ENCODE measurements at regions not wholly inside any gene's neighbourhood (a gene's known extent, or its start where the extent isn't known, plus 50 kb on each side); places are given as distances from the start of the nearest gene placed in this dataset.
"Not testable (repeated sequence)": the region's sequence is repeated elsewhere in the genome, so short reads cannot be mapped to it uniquely, and the experiment has no call there.

DNA sequence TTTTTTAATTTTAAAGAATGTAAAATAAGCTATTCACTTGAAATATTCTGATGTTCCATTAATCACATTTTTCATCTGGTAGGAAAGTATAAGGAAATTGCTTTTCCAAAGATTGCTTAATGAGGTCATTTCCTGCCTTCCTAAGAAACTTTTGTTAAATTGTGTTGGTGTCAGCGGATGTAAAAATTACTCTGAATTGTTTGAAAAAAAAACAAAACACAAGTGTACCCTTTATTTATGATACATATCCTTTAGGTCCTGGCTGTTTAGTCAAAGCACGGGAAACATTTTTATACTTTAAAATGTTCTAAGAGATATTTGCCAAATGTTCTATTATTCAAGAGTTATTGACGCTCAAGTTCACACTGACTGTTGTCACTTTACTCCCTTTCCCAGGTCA lies 1357.4 kb upstream of the GOT2 start:
- Mint-ChIP-seq H3K9me3 (peaks cover 12% of the 10 kb centered on the region), H3K4me3 (no peak overlapping the region), H3K4me1 (ENCODE audit: low read depth) (no peaks in the 10 kb centered on the region), H3K36me3 (ENCODE audit: low read depth) (no peaks in the 10 kb centered on the region), H3K27ac (no peak overlapping the region), H3K27me3 (ENCODE audit: insufficient read depth) (no peaks in the 10 kb centered on the region)
- intact Hi-C loops (cut with micrococcal nuclease) = no loop called here
- no peak for DNase-seq (ENCODE audit: low spot score)

DNA sequence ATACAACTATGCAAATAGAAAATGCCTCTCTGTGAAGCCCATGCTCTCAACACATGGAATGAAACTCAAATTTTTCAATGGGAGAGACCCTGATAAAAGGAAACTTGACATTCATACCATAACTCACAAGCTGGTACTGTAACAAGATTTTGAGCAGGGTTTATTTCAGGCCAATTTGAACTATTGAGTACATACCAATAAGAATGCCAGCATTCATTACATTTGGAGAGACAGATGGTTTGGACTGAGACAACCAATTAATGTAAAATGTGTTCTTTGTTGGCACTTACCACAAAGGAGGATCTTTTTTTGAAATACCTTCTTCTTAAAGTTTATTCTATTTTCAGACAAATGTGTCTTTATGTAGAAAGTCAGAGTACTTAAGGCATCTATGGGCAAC lies 1357.0 kb upstream of the GOT2 start:
- H3K27ac Mint-ChIP-seq = no peak overlapping the region
- no peak for DNase-seq (ENCODE audit: low spot score)
- intact Hi-C loops (cut with micrococcal nuclease) = no loop called here
- H3K27me3 Mint-ChIP-seq (ENCODE audit: insufficient read depth) = no peaks in the 10 kb centered on the region
- H3K36me3 Mint-ChIP-seq (ENCODE audit: low read depth) = no peaks in the 10 kb centered on the region
- H3K4me3 Mint-ChIP-seq = no peak overlapping the region
- H3K9me3 Mint-ChIP-seq = peaks cover 12% of the 10 kb centered on the region
- no peaks in the 10 kb centered on the region for H3K4me1 Mint-ChIP-seq (ENCODE audit: low read depth)

DNA sequence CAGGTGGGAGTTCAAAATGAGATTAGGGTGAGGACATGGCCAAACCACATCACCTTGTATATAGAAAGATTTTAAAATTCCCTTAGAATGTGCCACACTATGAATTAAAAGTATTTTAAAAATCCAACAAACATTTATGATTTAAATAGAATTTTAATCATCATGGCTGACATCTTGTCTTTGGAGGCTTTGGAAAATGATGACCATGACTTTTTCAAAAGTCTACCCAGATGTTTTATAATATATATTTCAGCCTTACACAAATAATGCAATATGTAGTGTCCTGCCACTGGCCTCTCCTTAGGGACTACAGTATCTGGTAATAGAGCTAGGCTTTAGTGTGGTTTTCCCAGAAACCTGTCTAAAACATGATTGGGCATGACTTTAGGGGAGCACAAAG lies 1353.4 kb upstream of the GOT2 start:
- H3K9me3 Mint-ChIP-seq = peaks cover 14% of the 10 kb centered on the region
- no peak overlapping the region for H3K27ac Mint-ChIP-seq
- no peaks in the 10 kb centered on the region for H3K27me3 Mint-ChIP-seq (ENCODE audit: insufficient read depth)
- DNase-seq (ENCODE audit: low spot score) = no peak
- no peak overlapping the region for H3K4me3 Mint-ChIP-seq
- no peaks in the 10 kb centered on the region for H3K36me3 Mint-ChIP-seq (ENCODE audit: low read depth)
- intact Hi-C loops (cut with micrococcal nuclease) = no loop called here
- no peaks in the 10 kb centered on the region for H3K4me1 Mint-ChIP-seq (ENCODE audit: low read depth)

DNA sequence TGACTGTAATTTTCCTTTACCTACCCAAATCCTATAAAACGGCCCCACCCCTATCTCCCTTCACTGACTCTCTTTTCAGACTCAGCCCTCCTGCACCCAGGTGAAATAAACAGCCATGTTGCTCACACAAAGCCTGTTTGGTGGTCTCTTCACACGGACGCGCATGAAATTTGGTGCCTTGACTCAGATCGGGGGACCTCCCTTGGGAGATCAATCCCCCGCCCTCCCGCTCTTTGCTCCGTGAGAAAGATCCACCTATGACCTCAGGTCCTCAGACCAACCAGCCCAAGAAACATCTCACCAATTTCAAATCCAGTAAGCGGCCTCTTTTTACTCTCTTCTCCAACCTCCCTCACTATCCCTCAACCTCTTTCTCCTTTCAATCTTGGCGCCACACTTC lies 1344.7 kb upstream of the GOT2 start:
- H3K27ac Mint-ChIP-seq; H3K36me3 Mint-ChIP-seq (ENCODE audit: low read depth): not testable (repeated sequence)

DNA sequence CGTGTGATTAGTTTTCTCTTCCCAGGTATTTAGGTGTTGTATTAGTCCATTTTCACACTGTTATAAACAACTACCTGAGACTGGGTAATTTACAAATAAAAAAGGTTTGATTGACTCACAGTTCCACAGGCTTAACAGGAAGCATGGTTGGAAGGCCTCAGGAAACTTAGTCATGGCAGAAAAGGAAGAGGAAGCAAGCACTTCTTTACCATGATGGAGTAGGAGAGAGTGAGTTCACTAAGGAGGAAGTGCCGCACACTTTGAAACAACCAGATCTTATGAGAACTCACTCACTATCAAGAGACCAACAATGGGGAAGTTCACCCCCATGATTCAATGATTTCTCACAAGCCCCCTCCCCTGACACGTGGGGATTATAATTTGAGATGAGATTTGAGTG lies 1343.7 kb upstream of the GOT2 start:
- no peak overlapping the region for H3K27ac Mint-ChIP-seq
- no peak for DNase-seq (ENCODE audit: low spot score)
- H3K27me3 Mint-ChIP-seq (ENCODE audit: insufficient read depth) = no peaks in the 10 kb centered on the region
- no peaks in the 10 kb centered on the region for H3K4me1 Mint-ChIP-seq (ENCODE audit: low read depth)
- H3K36me3 Mint-ChIP-seq (ENCODE audit: low read depth) = no peaks in the 10 kb centered on the region
- intact Hi-C loops (cut with micrococcal nuclease) = no loop called here
- H3K9me3 Mint-ChIP-seq = peaks cover 24% of the 10 kb centered on the region
- no peak overlapping the region for H3K4me3 Mint-ChIP-seq

More for the DNA sequence above, 1344.7 kb upstream of the GOT2 start:
- H3K4me3 Mint-ChIP-seq; H3K4me1 Mint-ChIP-seq (ENCODE audit: low read depth); H3K27me3 Mint-ChIP-seq (ENCODE audit: insufficient read depth); intact Hi-C loops (cut with micrococcal nuclease); DNase-seq (ENCODE audit: low spot score): not testable (repeated sequence)
- H3K9me3 Mint-ChIP-seq = peaks cover 24% of the 10 kb centered on the region

DNA sequence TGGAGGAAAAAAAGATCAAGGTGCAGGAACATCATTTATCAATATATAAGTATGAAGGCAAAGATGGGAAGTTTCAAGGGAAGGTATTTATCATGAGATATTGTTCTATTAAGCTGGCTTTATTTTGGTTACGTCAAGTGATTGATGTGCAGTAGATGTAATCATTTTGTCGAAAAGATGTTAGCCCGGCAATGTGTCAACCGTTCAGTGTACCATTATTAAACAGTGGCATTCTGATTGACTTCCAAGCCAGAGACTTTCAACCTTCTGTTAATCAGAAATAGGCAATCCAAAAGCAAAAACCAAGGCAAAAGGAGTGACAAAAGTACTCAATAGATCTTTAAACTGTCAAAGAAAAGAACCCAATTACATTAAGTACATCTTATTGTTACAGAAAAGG lies 1340.3 kb upstream of the GOT2 start:
- Mint-ChIP-seq H3K27ac (no peak overlapping the region), H3K27me3 (ENCODE audit: insufficient read depth) (no peaks in the 10 kb centered on the region), H3K36me3 (ENCODE audit: low read depth) (no peaks in the 10 kb centered on the region), H3K4me3 (no peak overlapping the region), H3K9me3 (peaks cover 17% of the 10 kb centered on the region), H3K4me1 (ENCODE audit: low read depth) (no peaks in the 10 kb centered on the region)
- intact Hi-C loops (cut with micrococcal nuclease) = no loop called here
- no peak for DNase-seq (ENCODE audit: low spot score)

DNA sequence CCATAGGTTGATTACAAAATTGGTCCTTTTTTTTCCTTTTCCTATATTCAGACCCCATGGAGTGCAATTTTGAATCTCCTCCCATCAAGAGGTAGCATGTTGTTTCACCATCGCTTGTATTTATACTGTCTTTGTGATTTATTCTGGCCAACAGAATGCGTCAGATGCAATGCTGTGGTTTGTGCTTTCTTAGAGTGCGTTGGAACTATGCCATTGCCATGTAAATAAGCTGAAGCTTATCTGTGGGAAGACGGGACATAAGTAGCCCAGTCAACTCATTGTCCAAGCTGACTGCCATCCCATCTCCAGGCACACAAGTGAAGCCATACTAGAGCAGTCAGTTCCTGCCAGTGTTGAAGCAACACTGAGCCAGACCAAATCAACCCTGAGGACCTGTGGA lies 1339.3 kb upstream of the GOT2 start:
- Mint-ChIP-seq H3K27ac (no peak overlapping the region), H3K9me3 (peaks cover 17% of the 10 kb centered on the region), H3K4me3 (no peak overlapping the region), H3K27me3 (ENCODE audit: insufficient read depth) (no peaks in the 10 kb centered on the region), H3K4me1 (ENCODE audit: low read depth) (no peaks in the 10 kb centered on the region), H3K36me3 (ENCODE audit: low read depth) (no peaks in the 10 kb centered on the region)
- no peak for DNase-seq (ENCODE audit: low spot score)
- intact Hi-C loops (cut with micrococcal nuclease) = no loop called here

DNA sequence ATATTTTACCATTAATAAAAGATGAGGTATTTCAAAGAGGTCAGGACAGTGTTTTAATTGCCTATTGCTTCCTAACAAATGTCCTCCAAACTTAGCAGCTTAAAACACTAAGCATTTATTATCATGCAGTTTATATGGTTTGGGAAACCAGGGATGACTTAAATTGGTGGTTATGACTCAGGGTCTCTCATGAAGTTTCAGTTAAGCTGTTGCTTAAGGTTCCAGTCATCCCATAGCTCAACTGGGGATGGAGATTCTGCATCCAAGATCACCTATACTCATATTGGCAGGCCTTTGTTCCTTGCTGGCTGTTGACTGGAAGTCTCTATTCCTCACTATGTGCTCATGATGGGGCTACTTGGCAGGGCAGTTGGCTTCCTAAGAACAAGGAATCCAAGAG lies 1329.9 kb upstream of the GOT2 start:
- Mint-ChIP-seq H3K27ac (no peak overlapping the region), H3K4me1 (ENCODE audit: low read depth) (no peaks in the 10 kb centered on the region), H3K9me3 (peaks cover 4% of the 10 kb centered on the region), H3K27me3 (ENCODE audit: insufficient read depth) (no peaks in the 10 kb centered on the region), H3K36me3 (ENCODE audit: low read depth) (no peaks in the 10 kb centered on the region), H3K4me3 (no peak overlapping the region)
- intact Hi-C loops (cut with micrococcal nuclease) = no loop called here
- DNase-seq (ENCODE audit: low spot score) = no peak

DNA sequence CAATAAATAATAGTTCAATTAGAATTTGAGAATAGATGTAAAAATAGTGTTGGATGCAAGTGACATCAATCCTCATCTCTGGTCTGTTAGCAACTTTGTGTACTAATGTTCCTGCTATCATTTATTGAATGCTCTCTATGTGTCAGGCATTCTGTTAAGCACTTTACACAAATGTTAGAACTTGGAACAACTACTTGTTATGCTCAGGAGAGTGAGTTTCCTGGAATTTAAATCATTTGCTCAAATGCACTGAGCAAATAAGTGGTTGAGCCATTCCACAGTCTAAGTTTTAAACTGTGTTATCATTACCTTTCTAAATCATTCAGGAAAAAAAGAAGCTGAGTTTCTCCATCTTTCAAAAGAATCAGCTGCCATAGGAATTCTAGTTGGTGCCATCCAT lies 1327.3 kb upstream of the GOT2 start:
- H3K4me1 Mint-ChIP-seq (ENCODE audit: low read depth) = no peaks in the 10 kb centered on the region
- intact Hi-C loops (cut with micrococcal nuclease) = no loop called here
- no peak for DNase-seq (ENCODE audit: low spot score)
- H3K36me3 Mint-ChIP-seq (ENCODE audit: low read depth) = no peaks in the 10 kb centered on the region
- H3K27me3 Mint-ChIP-seq (ENCODE audit: insufficient read depth) = no peaks in the 10 kb centered on the region
- no peak overlapping the region for H3K27ac Mint-ChIP-seq
- peaks cover 5% of the 10 kb centered on the region for H3K9me3 Mint-ChIP-seq
- H3K4me3 Mint-ChIP-seq = no peak overlapping the region

DNA sequence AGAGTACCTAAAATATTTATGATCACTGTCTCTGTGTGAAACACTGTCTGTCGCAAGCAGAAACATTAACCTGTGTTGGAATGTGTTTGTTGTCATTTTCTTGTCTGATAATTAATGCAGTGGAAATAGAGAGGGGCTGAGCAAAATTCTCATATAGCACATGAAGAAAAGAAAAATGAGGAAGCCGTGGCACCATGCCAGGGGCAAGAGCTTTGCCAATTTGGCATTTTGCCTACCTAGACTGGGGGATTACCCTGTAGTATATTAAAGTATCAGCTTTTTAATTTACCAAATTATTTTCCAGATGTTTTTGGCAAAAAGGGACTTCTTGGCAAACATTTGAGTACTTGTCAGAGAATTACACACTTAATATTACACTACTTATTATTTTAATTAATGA lies 1326.6 kb upstream of the GOT2 start:
- intact Hi-C loops (cut with micrococcal nuclease) = no loop called here
- Mint-ChIP-seq H3K4me1 (ENCODE audit: low read depth) (no peaks in the 10 kb centered on the region), H3K36me3 (ENCODE audit: low read depth) (no peaks in the 10 kb centered on the region), H3K27ac (no peak overlapping the region), H3K9me3 (peaks cover 10% of the 10 kb centered on the region), H3K27me3 (ENCODE audit: insufficient read depth) (no peaks in the 10 kb centered on the region), H3K4me3 (no peak overlapping the region)
- no peak for DNase-seq (ENCODE audit: low spot score)

DNA sequence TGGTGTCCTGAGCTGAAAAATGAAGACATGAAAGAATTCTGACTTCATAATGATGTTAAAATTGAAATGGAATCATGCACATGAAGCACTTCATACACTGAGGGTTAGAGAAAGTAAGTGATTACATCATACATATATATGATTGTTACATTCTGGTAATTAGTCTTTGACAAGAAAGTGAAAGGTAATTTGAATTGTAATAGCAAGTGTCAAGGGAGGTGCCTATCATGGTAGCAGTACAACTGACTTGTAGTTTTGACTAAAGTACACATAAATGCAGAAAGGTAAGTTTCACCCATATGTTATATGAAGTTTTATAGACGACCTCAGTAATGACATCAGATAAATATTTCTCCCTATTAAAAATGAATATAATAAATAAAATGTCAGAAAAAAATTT lies 1325.0 kb upstream of the GOT2 start:
- no peaks in the 10 kb centered on the region for H3K36me3 Mint-ChIP-seq (ENCODE audit: low read depth)
- intact Hi-C loops (cut with micrococcal nuclease) = no loop called here
- H3K9me3 Mint-ChIP-seq = peaks cover 10% of the 10 kb centered on the region
- DNase-seq (ENCODE audit: low spot score) = no peak
- no peaks in the 10 kb centered on the region for H3K27me3 Mint-ChIP-seq (ENCODE audit: insufficient read depth)
- no peaks in the 10 kb centered on the region for H3K4me1 Mint-ChIP-seq (ENCODE audit: low read depth)
- no peak overlapping the region for H3K4me3 Mint-ChIP-seq
- H3K27ac Mint-ChIP-seq = no peak overlapping the region

DNA sequence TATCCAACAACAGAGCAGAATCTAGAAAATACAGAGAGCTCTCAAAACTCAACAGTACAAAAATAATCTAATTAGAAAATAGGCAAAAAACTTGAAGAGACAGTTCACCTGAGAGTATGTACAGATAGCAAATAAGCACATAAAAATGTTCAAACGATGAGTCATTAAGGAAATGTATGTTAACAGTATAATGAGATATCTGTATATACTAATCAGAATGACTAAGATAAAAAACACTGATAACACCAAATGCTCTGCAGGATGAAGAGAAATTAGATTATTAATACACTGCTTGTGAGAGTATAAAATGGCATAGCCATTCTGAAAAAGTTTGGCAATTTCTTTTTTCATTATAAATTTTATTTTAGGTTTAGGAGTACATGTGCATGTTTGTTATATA lies 1307.6 kb upstream of the GOT2 start:
- no peak for DNase-seq (ENCODE audit: low spot score)
- Mint-ChIP-seq H3K27ac (no peak overlapping the region), H3K4me1 (ENCODE audit: low read depth) (no peaks in the 10 kb centered on the region), H3K9me3 (peaks cover 16% of the 10 kb centered on the region), H3K27me3 (ENCODE audit: insufficient read depth) (no peaks in the 10 kb centered on the region), H3K36me3 (ENCODE audit: low read depth) (no peaks in the 10 kb centered on the region), H3K4me3 (no peak overlapping the region)
- intact Hi-C loops (cut with micrococcal nuclease) = no loop called here

DNA sequence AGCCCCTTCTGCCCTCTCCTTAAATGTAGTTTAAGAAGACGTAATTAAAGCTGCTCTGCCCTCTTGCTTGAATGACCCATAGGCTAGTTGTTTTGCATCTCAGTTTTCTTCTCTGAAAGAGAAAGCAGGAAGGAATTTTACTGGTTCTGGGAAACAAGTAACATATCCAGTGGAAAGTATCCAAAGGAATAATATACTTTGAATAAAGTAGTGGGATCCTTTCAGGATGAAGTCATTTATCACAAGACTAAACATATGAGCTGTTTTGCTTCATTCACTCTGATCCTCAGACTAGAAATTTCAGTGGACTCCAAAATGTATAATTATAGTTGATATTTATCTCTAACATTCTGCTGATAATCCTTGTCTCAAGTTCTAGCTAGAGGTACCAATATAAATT lies 1297.6 kb upstream of the GOT2 start:
- Mint-ChIP-seq H3K4me1 (ENCODE audit: low read depth) (no peaks in the 10 kb centered on the region), H3K9me3 (peaks cover 19% of the 10 kb centered on the region), H3K27ac (no peak overlapping the region), H3K4me3 (no peak overlapping the region), H3K27me3 (ENCODE audit: insufficient read depth) (no peaks in the 10 kb centered on the region), H3K36me3 (ENCODE audit: low read depth) (no peaks in the 10 kb centered on the region)
- DNase-seq (ENCODE audit: low spot score) = no peak
- intact Hi-C loops (cut with micrococcal nuclease) = no loop called here

DNA sequence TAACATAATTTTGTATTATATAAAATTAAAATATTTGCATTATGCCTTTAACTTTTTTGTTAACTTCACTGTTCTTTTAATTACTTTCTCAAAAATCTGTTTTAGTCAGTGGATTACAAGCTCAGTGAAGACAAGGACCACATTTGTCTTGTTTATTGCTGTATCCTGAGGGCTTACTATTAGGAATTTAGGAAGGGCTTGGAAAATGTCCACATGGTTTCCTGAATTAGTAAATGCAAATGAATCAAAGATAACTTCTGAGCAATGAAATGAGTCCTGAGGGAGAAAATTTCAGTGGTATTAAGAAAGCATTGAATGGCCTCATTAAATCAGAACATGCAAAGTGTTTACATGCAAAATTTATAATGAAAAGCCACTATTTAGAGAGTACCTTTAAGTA lies 1293.2 kb upstream of the GOT2 start:
- no peak overlapping the region for H3K4me3 Mint-ChIP-seq
- intact Hi-C loops (cut with micrococcal nuclease) = no loop called here
- H3K27ac Mint-ChIP-seq = no peak overlapping the region
- DNase-seq (ENCODE audit: low spot score) = no peak
- no peaks in the 10 kb centered on the region for H3K36me3 Mint-ChIP-seq (ENCODE audit: low read depth)
- no peaks in the 10 kb centered on the region for H3K9me3 Mint-ChIP-seq
- no peaks in the 10 kb centered on the region for H3K27me3 Mint-ChIP-seq (ENCODE audit: insufficient read depth)
- no peaks in the 10 kb centered on the region for H3K4me1 Mint-ChIP-seq (ENCODE audit: low read depth)
